Esophagus squamous epithelium (tissue), 5 donors: ENCODE measurements at regions not wholly inside any gene's neighbourhood (a gene's known extent, or its start where the extent isn't known, plus 50 kb on each side); places are given as distances from the start of the nearest gene placed in this dataset.

Source experiments
- DNase-seq: peaks from one replicate; lab custom pipeline; 2025; lab: John Stamatoyannopoulos, UW
- H3K27ac ChIP-seq, 4 donors: fragments of 200-600 bp; sonication (generic); one replicate each; pipeline ENCODE4 v1.5.1; 2016 to 2019; ENCODE audit warnings: mild to moderate bottlenecking in 1 of 4
- H3K27me3 ChIP-seq, 4 donors: fragments of 200-600 bp; sonication (generic); 1 replicate in 3 of 4; 2 replicates in 1 of 4; pipeline versions ENCODE4 v1.5.1 to v1.6.0; 2017 to 2021; ENCODE audit warnings: antibody characterized with exemption in 1 of 4
- H3K36me3 ChIP-seq, 3 donors: fragments of 200-600 bp; sonication (generic); one replicate each; pipeline ENCODE4 v1.5.1; 2016 to 2019
- H3K4me1 ChIP-seq, 3 donors: fragments of 200-600 bp; sonication (generic); one replicate each; pipeline ENCODE4 v1.5.1; 2017 to 2019
- H3K4me3 ChIP-seq, 4 donors: fragments of 200-600 bp; sonication (generic); 1 replicate in 3 of 4; 2 replicates in 1 of 4; pipeline ENCODE4 v1.5.1; 2016 to 2019; ENCODE audit warnings: mild to moderate bottlenecking in 2 of 4, moderate library complexity in 1 of 4
- H3K9me3 ChIP-seq, 3 donors: fragments of 200-600 bp; sonication (generic); one replicate each; pipeline ENCODE4 v1.5.1; 2016 to 2019
- CTCF ChIP-seq, 6 experiments: fragments of 450-650 bp in 4 of 6; fragments of 200-600 bp in 2 of 6; sonication (generic) in 2 of 6; IDR thresholded peaks; one replicate each; pipeline ENCODE4 v1.5.1; 2016 to 2019; ENCODE audit warnings: antibody characterized with exemption in 6 of 6, mild to moderate bottlenecking in 4 of 6, moderate library complexity in 4 of 6
- POLR2A ChIP-seq, 4 donors: fragments of 450-650 bp; IDR thresholded peaks; one replicate each; pipeline ENCODE4 v1.6.1; 2017; ENCODE audit warnings: antibody characterized with exemption in 4 of 4, mild to moderate bottlenecking in 4 of 4, moderate library complexity in 3 of 4
- WGBS, 2 donors: methylation state at CpG; one replicate each; pipeline ENCODE4 v1.1.5; 2018; 5-methylcytosine and 5-hydroxymethylcytosine counted together
- intact Hi-C: fragments of 100-400 bp; cut with DNase I; formaldehyde crosslinking; loops from one replicate; pipeline ENCODE4 v1.15.0; 2022
- donor health status: DM: yes; HTN: yes; CAD: no.

- 21 to 35% methylated on average over 6 of the region's 6 CpGs for WGBS, 2 donors
- H3K4me1 ChIP-seq, result peaks cover 18 to 51% (median 37%) of the 10 kb centered on the region in 3 donors
- no peak overlapping the region for H3K4me3 ChIP-seq
- DNase-seq, result no peak
- no peak for TF ChIP-seq CTCF (IDR thresholded peaks at IDR 0.05)
- TF ChIP-seq POLR2A (IDR thresholded peaks at IDR 0.05), result no peak
- peak overlapping the region in 3 of 4 donors; percentile 20 to 61 (median 26) for H3K27ac ChIP-seq
- no peaks in the 10 kb centered on the region for H3K27me3 ChIP-seq
- H3K36me3 ChIP-seq, result no peaks in the 10 kb centered on the region
- intact Hi-C loops, result no loop called here
- H3K9me3 ChIP-seq, result no peaks in the 10 kb centered on the region
Measured at GRCh38 chr15:58307313-58307961, 124.4 kb upstream of the LIPC start.

- no peaks in the 10 kb centered on the region for H3K9me3 ChIP-seq
Measured at GRCh38 chr15:58308742-58309355, 122.9 kb upstream of the LIPC start.

GRCh38 chr15:58309963-58310928 lies 121.5 kb upstream of the LIPC start:
- no peak for DNase-seq
- no peaks in the 10 kb centered on the region for H3K36me3 ChIP-seq
- H3K27me3 ChIP-seq, result no peaks in the 10 kb centered on the region
- TF ChIP-seq CTCF (IDR thresholded peaks at IDR 0.05) (no peak), POLR2A (IDR thresholded peaks at IDR 0.05) (no peak)
- peaks cover 18 to 66% (median 37%) of the 10 kb centered on the region in 3 donors for H3K4me1 ChIP-seq
- no peaks in the 10 kb centered on the region for H3K9me3 ChIP-seq
- peak overlapping the region; percentile 75 to 84 (median 79) for H3K27ac ChIP-seq
- H3K4me3 ChIP-seq, result no peak overlapping the region
- WGBS, 2 donors, result 48 to 49% methylated on average over 9 to 15 of the region's 20 CpGs
- intact Hi-C loops, result no loop called here

More at GRCh38 chr15:58308742-58309355, 122.9 kb upstream of the LIPC start:
- H3K36me3 ChIP-seq, result no peaks in the 10 kb centered on the region
- intact Hi-C loops, result no loop called here
- no peaks in the 10 kb centered on the region for H3K27me3 ChIP-seq
- TF ChIP-seq POLR2A (IDR thresholded peaks at IDR 0.05) (no peak), CTCF (IDR thresholded peaks at IDR 0.05) (no peak)
- peak overlapping the region in 2 of 4 donors; percentile 75 to 82 for H3K27ac ChIP-seq
- 88 to 91% methylated on average over 3 to 9 of the region's 10 CpGs for WGBS, 2 donors
- peaks cover 18 to 54% (median 37%) of the 10 kb centered on the region in 3 donors for H3K4me1 ChIP-seq
- DNase-seq, result no peak
- H3K4me3 ChIP-seq, result no peak overlapping the region

GRCh38 chr15:58311556-58311955 lies 120.2 kb upstream of the LIPC start:
- no peaks in the 10 kb centered on the region for H3K9me3 ChIP-seq
- H3K27ac ChIP-seq, result no peak overlapping the region
- no peak overlapping the region for H3K4me3 ChIP-seq
- 74 to 82% methylated on average over 4 of the region's 4 CpGs for WGBS, 2 donors
- intact Hi-C loops, result no loop called here
- peaks cover 18 to 61% (median 33%) of the 10 kb centered on the region in 3 donors for H3K4me1 ChIP-seq
- H3K27me3 ChIP-seq, result no peaks in the 10 kb centered on the region
- no peak for DNase-seq
- TF ChIP-seq CTCF (IDR thresholded peaks at IDR 0.05) (no peak), POLR2A (IDR thresholded peaks at IDR 0.05) (no peak)
- no peaks in the 10 kb centered on the region for H3K36me3 ChIP-seq
